ENCODE measurements at regions not wholly inside any gene's neighbourhood (a gene's known extent, or its start where the extent isn't known, plus 50 kb on each side); places are given as distances from the start of the nearest gene placed in this dataset.

- Mint-ChIP-seq H3K9me3 (peaks cover 18% of the 10 kb centered on the region), H3K36me3 (peaks cover 2% of the 10 kb centered on the region; the same call in 1 of the 2 replicates), H3K27me3 (ENCODE audit: low read depth) (no peaks in the 10 kb centered on the region), H3K4me3 (no peak overlapping the region), H3K27ac (no peak overlapping the region), H3K4me1 (no peaks in the 10 kb centered on the region)
- TF ChIP-seq ELF4 (CRISPR knock-in tag; IDR thresholded peaks at IDR 0.05; ENCODE audit: low read depth) = no peak
- TF ChIP-seq NFATC4 (CRISPR knock-in tag; IDR thresholded peaks at IDR 0.05) = no peak
- TF ChIP-seq, protein P1, sequence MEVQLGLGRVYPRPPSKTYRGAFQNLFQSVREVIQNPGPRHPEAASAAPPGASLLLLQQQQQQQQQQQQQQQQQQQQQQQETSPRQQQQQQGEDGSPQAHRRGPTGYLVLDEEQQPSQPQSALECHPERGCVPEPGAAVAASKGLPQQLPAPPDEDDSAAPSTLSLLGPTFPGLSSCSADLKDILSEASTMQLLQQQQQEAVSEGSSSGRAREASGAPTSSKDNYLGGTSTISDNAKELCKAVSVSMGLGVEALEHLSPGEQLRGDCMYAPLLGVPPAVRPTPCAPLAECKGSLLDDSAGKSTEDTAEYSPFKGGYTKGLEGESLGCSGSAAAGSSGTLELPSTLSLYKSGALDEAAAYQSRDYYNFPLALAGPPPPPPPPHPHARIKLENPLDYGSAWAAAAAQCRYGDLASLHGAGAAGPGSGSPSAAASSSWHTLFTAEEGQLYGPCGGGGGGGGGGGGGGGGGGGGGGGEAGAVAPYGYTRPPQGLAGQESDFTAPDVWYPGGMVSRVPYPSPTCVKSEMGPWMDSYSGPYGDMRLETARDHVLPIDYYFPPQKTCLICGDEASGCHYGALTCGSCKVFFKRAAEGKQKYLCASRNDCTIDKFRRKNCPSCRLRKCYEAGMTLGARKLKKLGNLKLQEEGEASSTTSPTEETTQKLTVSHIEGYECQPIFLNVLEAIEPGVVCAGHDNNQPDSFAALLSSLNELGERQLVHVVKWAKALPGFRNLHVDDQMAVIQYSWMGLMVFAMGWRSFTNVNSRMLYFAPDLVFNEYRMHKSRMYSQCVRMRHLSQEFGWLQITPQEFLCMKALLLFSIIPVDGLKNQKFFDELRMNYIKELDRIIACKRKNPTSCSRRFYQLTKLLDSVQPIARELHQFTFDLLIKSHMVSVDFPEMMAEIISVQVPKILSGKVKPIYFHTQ (CRISPR knock-in tag; IDR thresholded peaks at IDR 0.05) = no peak
- ATAC-seq (no peak), DNase-seq (ENCODE audit: low spot score) (no peak)
- CTCF ChIA-PET = no interaction called here
- POLR2A ChIA-PET = no interaction called here
Observed at GRCh38 chr7:46763344-46763743, 818.6 kb downstream of the TNS3 start.

- ATAC-seq (no peak), DNase-seq (ENCODE audit: low spot score) (no peak)
- H3K4me1 Mint-ChIP-seq = peaks cover 4% of the 10 kb centered on the region
- H3K27me3 Mint-ChIP-seq (ENCODE audit: low read depth) = no peaks in the 10 kb centered on the region
- POLR2A ChIA-PET = no interaction called here
- H3K36me3 Mint-ChIP-seq = no peaks in the 10 kb centered on the region
- H3K4me3 Mint-ChIP-seq = no peak overlapping the region
- no peak overlapping the region for H3K27ac Mint-ChIP-seq
- CTCF ChIA-PET = no interaction called here
- H3K9me3 Mint-ChIP-seq = 0 out of 2 replicates have a peak, but pooled peaks cover 3% of the 10 kb centered on the region
- TF ChIP-seq, protein P2, sequence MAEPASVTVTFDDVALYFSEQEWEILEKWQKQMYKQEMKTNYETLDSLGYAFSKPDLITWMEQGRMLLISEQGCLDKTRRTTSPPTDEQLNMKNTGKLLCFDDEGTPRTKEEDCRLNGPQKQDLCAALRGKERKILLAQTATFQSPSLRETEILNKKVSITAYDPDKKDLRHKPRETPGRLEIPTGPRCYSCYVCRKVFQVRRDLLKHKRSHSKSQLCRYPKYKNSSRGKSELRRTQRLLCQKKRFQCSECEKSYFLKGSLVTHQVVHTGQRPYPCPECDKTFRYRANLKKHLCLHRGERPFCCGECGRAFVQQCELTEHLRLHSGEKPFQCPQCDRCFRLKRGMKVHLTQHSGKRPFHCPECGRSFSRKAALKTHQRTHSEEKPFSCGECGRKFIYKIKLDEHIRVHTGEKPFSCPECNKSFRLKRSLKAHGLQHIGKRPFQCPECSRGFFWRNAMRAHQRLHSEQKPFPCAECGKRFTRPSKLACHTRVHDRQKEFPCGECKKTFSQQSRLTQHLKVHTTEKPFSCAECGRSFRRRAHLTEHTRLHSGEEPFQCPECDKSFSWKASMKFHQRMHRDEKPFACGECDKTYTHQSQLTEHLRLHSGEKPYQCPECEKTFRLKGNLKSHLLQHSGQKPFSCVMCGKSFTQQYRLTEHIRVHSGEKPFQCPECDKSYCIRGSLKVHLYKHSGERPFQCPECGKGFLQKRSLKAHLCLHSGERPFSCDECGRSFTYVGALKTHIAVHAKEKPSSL (CRISPR knock-in tag; conservative IDR thresholded peaks at IDR 0.05) = no peak
- TF ChIP-seq, protein P3, sequence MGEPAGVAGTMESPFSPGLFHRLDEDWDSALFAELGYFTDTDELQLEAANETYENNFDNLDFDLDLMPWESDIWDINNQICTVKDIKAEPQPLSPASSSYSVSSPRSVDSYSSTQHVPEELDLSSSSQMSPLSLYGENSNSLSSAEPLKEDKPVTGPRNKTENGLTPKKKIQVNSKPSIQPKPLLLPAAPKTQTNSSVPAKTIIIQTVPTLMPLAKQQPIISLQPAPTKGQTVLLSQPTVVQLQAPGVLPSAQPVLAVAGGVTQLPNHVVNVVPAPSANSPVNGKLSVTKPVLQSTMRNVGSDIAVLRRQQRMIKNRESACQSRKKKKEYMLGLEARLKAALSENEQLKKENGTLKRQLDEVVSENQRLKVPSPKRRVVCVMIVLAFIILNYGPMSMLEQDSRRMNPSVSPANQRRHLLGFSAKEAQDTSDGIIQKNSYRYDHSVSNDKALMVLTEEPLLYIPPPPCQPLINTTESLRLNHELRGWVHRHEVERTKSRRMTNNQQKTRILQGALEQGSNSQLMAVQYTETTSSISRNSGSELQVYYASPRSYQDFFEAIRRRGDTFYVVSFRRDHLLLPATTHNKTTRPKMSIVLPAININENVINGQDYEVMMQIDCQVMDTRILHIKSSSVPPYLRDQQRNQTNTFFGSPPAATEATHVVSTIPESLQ (CRISPR knock-in tag; IDR thresholded peaks at IDR 0.05) = no peak
- TF ChIP-seq ZNF317 (CRISPR knock-in tag; IDR thresholded peaks at IDR 0.05; ENCODE audit: borderline replicate concordance, low read depth) (no peak), CREB1 (CRISPR knock-in tag; IDR thresholded peaks at IDR 0.05) (no peak), GTF2I (CRISPR knock-in tag; conservative IDR thresholded peaks at IDR 0.05) (no peak), HMGA2 (CRISPR knock-in tag; IDR thresholded peaks at IDR 0.05) (no peak)
- TF ChIP-seq, protein P4, sequence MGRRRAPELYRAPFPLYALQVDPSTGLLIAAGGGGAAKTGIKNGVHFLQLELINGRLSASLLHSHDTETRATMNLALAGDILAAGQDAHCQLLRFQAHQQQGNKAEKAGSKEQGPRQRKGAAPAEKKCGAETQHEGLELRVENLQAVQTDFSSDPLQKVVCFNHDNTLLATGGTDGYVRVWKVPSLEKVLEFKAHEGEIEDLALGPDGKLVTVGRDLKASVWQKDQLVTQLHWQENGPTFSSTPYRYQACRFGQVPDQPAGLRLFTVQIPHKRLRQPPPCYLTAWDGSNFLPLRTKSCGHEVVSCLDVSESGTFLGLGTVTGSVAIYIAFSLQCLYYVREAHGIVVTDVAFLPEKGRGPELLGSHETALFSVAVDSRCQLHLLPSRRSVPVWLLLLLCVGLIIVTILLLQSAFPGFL (CRISPR knock-in tag; IDR thresholded peaks at IDR 0.05; ENCODE audit: borderline replicate concordance) = no peak
- TF ChIP-seq, protein P5, sequence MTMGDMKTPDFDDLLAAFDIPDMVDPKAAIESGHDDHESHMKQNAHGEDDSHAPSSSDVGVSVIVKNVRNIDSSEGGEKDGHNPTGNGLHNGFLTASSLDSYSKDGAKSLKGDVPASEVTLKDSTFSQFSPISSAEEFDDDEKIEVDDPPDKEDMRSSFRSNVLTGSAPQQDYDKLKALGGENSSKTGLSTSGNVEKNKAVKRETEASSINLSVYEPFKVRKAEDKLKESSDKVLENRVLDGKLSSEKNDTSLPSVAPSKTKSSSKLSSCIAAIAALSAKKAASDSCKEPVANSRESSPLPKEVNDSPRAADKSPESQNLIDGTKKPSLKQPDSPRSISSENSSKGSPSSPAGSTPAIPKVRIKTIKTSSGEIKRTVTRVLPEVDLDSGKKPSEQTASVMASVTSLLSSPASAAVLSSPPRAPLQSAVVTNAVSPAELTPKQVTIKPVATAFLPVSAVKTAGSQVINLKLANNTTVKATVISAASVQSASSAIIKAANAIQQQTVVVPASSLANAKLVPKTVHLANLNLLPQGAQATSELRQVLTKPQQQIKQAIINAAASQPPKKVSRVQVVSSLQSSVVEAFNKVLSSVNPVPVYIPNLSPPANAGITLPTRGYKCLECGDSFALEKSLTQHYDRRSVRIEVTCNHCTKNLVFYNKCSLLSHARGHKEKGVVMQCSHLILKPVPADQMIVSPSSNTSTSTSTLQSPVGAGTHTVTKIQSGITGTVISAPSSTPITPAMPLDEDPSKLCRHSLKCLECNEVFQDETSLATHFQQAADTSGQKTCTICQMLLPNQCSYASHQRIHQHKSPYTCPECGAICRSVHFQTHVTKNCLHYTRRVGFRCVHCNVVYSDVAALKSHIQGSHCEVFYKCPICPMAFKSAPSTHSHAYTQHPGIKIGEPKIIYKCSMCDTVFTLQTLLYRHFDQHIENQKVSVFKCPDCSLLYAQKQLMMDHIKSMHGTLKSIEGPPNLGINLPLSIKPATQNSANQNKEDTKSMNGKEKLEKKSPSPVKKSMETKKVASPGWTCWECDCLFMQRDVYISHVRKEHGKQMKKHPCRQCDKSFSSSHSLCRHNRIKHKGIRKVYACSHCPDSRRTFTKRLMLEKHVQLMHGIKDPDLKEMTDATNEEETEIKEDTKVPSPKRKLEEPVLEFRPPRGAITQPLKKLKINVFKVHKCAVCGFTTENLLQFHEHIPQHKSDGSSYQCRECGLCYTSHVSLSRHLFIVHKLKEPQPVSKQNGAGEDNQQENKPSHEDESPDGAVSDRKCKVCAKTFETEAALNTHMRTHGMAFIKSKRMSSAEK (CRISPR knock-in tag; IDR thresholded peaks at IDR 0.05; ENCODE audit: borderline replicate concordance) = no peak
Observed at GRCh38 chr7:46759711-46760480, 822.0 kb downstream of the TNS3 start.
